Mesenchymal stem cell (in vitro differentiated cells and primary cell): ENCODE measurements at regions not wholly inside any gene's neighbourhood (a gene's known extent, or its start where the extent isn't known, plus 50 kb on each side); places are given as distances from the start of the nearest gene placed in this dataset.

ENCODE experiments used
- DNase-seq: peaks from one replicate; pipeline ENCODE4 v3.0.0-alpha.2; 2013
- H2AFZ ChIP-seq: one replicate; pipeline ENCODE4 v1.6.1; 2013; ENCODE audit warnings: low read depth, mild to moderate bottlenecking, control low read depth, inconsistent platforms, low read length, moderate library complexity
- H2AK5ac ChIP-seq: 2 replicates; pipeline ENCODE4 v1.6.1; 2013; ENCODE audit warnings: low read length, moderate library complexity, mild to moderate bottlenecking, inconsistent platforms; ENCODE audit not compliant: severe bottlenecking
- H2BK120ac ChIP-seq: one replicate; pipeline ENCODE4 v1.6.1; 2013; ENCODE audit warnings: low read depth, mild to moderate bottlenecking, inconsistent platforms, low read length, moderate library complexity
- H2BK12ac ChIP-seq, 2 experiments: one replicate each; pipeline ENCODE4 v1.6.1; 2013; ENCODE audit warnings: inconsistent platforms in 2 of 2, low read length in 2 of 2, mild to moderate bottlenecking in 2 of 2, moderate library complexity in 2 of 2, control low read depth in 1 of 2
- H2BK15ac ChIP-seq: one replicate; pipeline ENCODE4 v1.6.1; 2013; ENCODE audit warnings: mild to moderate bottlenecking, low read depth, inconsistent platforms; ENCODE audit not compliant: poor library complexity, severe bottlenecking
- H2BK5ac ChIP-seq: 2 replicates; pipeline ENCODE4 v1.6.1; 2013; ENCODE audit warnings: low read depth, mild to moderate bottlenecking, low read length, control low read depth, inconsistent platforms; ENCODE audit not compliant: poor library complexity, severe bottlenecking
- H3K14ac ChIP-seq, 2 experiments: one replicate each; pipeline ENCODE4 v1.6.1; 2013; ENCODE audit warnings: inconsistent platforms in 2 of 2, low read length in 2 of 2, control low read depth in 1 of 2, mild to moderate bottlenecking in 1 of 2, moderate library complexity in 1 of 2
- H3K18ac ChIP-seq, 2 experiments: one replicate each; pipeline ENCODE4 v1.6.1; 2013; ENCODE audit warnings: inconsistent platforms in 2 of 2, low read length in 2 of 2, control low read depth in 1 of 2, low read depth in 1 of 2, mild to moderate bottlenecking in 1 of 2
- H3K23ac ChIP-seq, 2 experiments: one replicate each; pipeline ENCODE4 v1.6.1; 2013; ENCODE audit warnings: inconsistent platforms in 2 of 2, low read length in 2 of 2, mild to moderate bottlenecking in 2 of 2, moderate library complexity in 2 of 2, control low read depth in 1 of 2
- H3K27ac ChIP-seq: 2 replicates; pipeline ENCODE4 v1.5.1; 2013; ENCODE audit warnings: mild to moderate bottlenecking, moderate library complexity, low read length, control low read depth, inconsistent platforms; ENCODE audit not compliant: poor library complexity, severe bottlenecking
- H3K27me3 ChIP-seq, 2 experiments: 2 replicates each; pipeline versions ENCODE4 v1.6.1 to v1.7.0; 2013; ENCODE audit warnings: low read length in 2 of 2, mild to moderate bottlenecking in 2 of 2, moderate library complexity in 2 of 2, control low read depth in 1 of 2, inconsistent platforms in 1 of 2; ENCODE audit not compliant: control insufficient read depth in 1 of 2, insufficient read depth in 1 of 2
- H3K36me3 ChIP-seq, 2 experiments: 2 replicates each; pipeline versions ENCODE4 v1.6.1 to v1.7.0; 2013; ENCODE audit warnings: low read length in 2 of 2, control low read depth in 1 of 2, inconsistent platforms in 1 of 2, low read depth in 1 of 2, mild to moderate bottlenecking in 1 of 2; ENCODE audit not compliant: insufficient read depth in 2 of 2, control insufficient read depth in 1 of 2
- H3K4ac ChIP-seq, 2 experiments: one replicate each; pipeline ENCODE4 v1.6.1; 2013; ENCODE audit warnings: inconsistent platforms in 2 of 2, low read length in 2 of 2, mild to moderate bottlenecking in 2 of 2, moderate library complexity in 2 of 2, control low read depth in 1 of 2, low read depth in 1 of 2
- H3K4me1 ChIP-seq: 2 replicates; pipeline ENCODE4 v1.6.1; 2013; ENCODE audit warnings: low read depth, low read length, control low read depth; ENCODE audit not compliant: control insufficient read depth, insufficient read depth
- H3K4me2 ChIP-seq: 2 replicates; pipeline ENCODE4 v1.6.1; 2013; ENCODE audit warnings: low read length, mild to moderate bottlenecking, inconsistent platforms; ENCODE audit not compliant: poor library complexity, severe bottlenecking
- H3K4me3 ChIP-seq, 2 experiments: 2 replicates each; pipeline versions ENCODE4 v1.5.1 to v1.7.0; 2013; ENCODE audit warnings: low read length in 2 of 2, mild to moderate bottlenecking in 2 of 2, control low read depth in 1 of 2, low read depth in 1 of 2; ENCODE audit not compliant: insufficient read depth in 1 of 2
- H3K79me1 ChIP-seq: replicated peaks from 2 replicates; pipeline ENCODE4 v1.6.1; 2013; ENCODE audit warnings: mild to moderate bottlenecking, control low read depth, low read length, inconsistent platforms; ENCODE audit not compliant: poor library complexity, severe bottlenecking
- H3K9ac ChIP-seq: 2 replicates; pipeline ENCODE4 v1.7.0; 2013; ENCODE audit warnings: mild to moderate bottlenecking, low read length, moderate library complexity
- H3K9me3 ChIP-seq: 2 replicates; pipeline ENCODE4 v1.7.0; 2013; ENCODE audit warnings: mild to moderate bottlenecking, low read length; ENCODE audit not compliant: control insufficient read depth
- H4K8ac ChIP-seq: one replicate; pipeline ENCODE4 v1.6.1; 2013; ENCODE audit warnings: inconsistent platforms, mild to moderate bottlenecking, low read length, moderate library complexity
- H4K91ac ChIP-seq: one replicate; pipeline ENCODE4 v1.6.1; 2013; ENCODE audit warnings: mild to moderate bottlenecking, low read length, inconsistent platforms
- WGBS: methylation state at CpG from one replicate; pipeline ENCODE4 v1.1.7; 2013; ENCODE audit warnings: mixed read lengths; 5-methylcytosine and 5-hydroxymethylcytosine counted together

DNA sequence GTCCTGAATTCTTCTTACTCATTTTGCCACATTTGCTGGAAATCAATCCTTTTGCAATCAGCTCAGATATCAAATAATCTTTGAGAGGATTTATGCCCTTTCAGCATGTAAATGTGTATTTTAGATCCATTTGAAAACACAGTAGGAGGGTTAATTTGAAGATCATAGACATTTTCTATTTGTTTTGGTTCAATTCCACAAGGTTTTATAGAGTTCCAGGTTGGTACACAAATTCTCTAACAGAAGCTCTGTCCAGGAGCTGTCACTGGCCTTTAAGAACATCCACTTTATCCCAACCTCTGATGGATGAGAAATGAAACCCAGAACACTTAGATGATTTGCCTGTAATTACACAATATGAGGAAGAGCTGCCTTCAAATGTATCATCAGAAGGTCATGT lies 157.3 kb upstream of the CHAC2 start:
- no peak overlapping the region for H2BK15ac ChIP-seq
- DNase-seq = no peak
- no peak overlapping the region for H3K4me2 ChIP-seq

DNA sequence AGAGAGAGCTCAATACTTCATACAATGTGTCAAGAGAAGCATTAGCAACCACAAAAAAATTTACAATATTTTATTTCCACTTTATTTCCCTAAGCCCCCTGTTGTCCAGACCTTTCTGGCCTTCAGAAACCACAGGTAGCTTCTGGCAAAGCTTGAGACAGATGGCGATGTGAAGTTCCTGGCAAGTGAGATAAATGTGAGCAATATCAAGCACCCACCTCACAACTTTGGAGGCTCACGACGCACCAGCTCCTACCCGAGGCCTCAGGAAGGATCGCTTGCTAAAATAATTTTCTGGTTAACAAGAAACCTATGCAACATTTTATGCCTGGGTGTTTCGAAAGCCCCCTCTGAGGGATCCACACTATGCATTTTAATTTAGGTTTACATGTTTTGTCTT lies 158.1 kb upstream of the CHAC2 start:
- Histone ChIP-seq H2BK12ac (no peak overlapping the region), H3K4me1 (no peaks in the 10 kb centered on the region), H3K14ac (no peak overlapping the region), H3K9me3 (no peaks in the 10 kb centered on the region), H2AFZ (no peak overlapping the region), H3K4me3 (no peak overlapping the region), H2BK15ac (no peak overlapping the region), H2AK5ac (no peak overlapping the region), H4K8ac (no peak overlapping the region), H4K91ac (no peak overlapping the region), H3K18ac (no peak overlapping the region), H3K4me2 (no peak overlapping the region), H3K23ac (no peak overlapping the region), H3K9ac (no peak overlapping the region), H3K27ac (no peak overlapping the region), H2BK120ac (no peak overlapping the region), H2BK5ac (no peak overlapping the region), H3K27me3 (no peaks in the 10 kb centered on the region), H3K4ac (no peak overlapping the region), H3K36me3 (no peaks in the 10 kb centered on the region), H3K79me1 (no peaks in the 10 kb centered on the region)
- WGBS = 90% methylated on average over 5 of the region's 6 CpGs
- no peak for DNase-seq

More for the DNA sequence above, 157.3 kb upstream of the CHAC2 start:
- Histone ChIP-seq H3K9ac (no peak overlapping the region), H3K23ac (no peak overlapping the region), H3K4me1 (no peaks in the 10 kb centered on the region), H3K36me3 (no peaks in the 10 kb centered on the region), H3K27me3 (no peaks in the 10 kb centered on the region), H2AK5ac (no peak overlapping the region), H4K91ac (no peak overlapping the region), H2BK5ac (no peak overlapping the region), H3K27ac (no peak overlapping the region), H3K4me3 (no peak overlapping the region), H3K14ac (no peak overlapping the region), H3K18ac (no peak overlapping the region), H2BK12ac (no peak overlapping the region), H4K8ac (no peak overlapping the region), H2BK120ac (no peak overlapping the region), H3K79me1 (no peaks in the 10 kb centered on the region), H3K9me3 (no peaks in the 10 kb centered on the region), H3K4ac (no peak overlapping the region), H2AFZ (no peak overlapping the region)

DNA sequence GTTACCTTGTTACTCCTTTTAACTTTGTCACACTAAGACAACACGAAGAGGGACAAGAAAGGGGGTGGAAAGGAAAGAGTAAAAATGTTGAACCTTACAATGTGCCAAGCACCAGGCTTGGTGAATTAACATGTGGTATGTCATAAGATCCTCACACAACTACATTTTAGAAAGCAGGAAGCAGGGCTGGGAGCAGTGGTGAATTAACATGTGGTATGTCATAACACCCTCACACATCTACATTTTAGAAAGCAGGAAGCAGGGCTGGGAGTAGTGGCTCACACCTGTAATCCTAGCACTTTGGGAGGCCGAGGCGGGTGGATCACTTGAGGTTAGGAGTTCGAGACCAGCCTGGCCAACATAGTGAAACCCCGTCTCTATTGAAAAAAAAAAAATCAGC lies 159.3 kb upstream of the CHAC2 start:
- H2BK120ac ChIP-seq = no peak overlapping the region
- H3K27me3 ChIP-seq = no peaks in the 10 kb centered on the region
- DNase-seq = no peak
- no peak overlapping the region for H4K91ac ChIP-seq
- H2AFZ ChIP-seq = no peak overlapping the region
- H3K4me1 ChIP-seq = no peaks in the 10 kb centered on the region
- no peaks in the 10 kb centered on the region for H3K36me3 ChIP-seq
- H2BK12ac ChIP-seq = no peak overlapping the region
- 79% methylated on average over 4 of the region's 5 CpGs for WGBS
- no peak overlapping the region for H2AK5ac ChIP-seq
- no peak overlapping the region for H3K23ac ChIP-seq
- no peak overlapping the region for H3K27ac ChIP-seq
- H3K79me1 ChIP-seq = no peaks in the 10 kb centered on the region
- H3K9me3 ChIP-seq = no peaks in the 10 kb centered on the region
- H2BK15ac ChIP-seq = no peak overlapping the region
- H3K4me3 ChIP-seq = no peak overlapping the region
- H3K9ac ChIP-seq = no peak overlapping the region
- no peak overlapping the region for H3K4me2 ChIP-seq
- no peak overlapping the region for H3K14ac ChIP-seq
- no peak overlapping the region for H2BK5ac ChIP-seq
- no peak overlapping the region for H3K18ac ChIP-seq
- H3K4ac ChIP-seq = no peak overlapping the region
- no peak overlapping the region for H4K8ac ChIP-seq

DNA sequence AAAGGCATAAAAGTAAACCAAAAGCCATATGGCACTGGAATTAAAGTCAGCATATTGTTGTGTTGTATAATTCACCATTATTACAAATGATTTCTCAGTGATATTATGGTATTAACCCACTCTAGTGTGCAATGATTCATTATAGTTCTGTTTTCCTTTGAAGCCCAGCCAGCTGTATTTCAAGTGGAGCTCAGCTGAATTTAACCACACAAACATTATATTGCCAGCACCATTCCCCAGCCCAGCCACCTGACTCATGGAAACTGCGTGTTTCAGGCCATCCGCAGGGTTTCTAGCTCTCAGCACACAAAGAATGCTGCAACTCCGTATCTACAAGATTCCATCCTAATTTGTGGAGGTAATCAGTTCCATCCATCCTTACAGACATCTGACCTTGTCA lies 166.8 kb upstream of the CHAC2 start:
- no peaks in the 10 kb centered on the region for H3K36me3 ChIP-seq
- peaks cover 0 to 5% of the 10 kb centered on the region in 2 experiments for H3K27me3 ChIP-seq
- peaks cover 2% of the 10 kb centered on the region for H3K4me1 ChIP-seq
- no peak overlapping the region for H3K23ac ChIP-seq
- no peak overlapping the region for H4K8ac ChIP-seq
- no peak overlapping the region for H4K91ac ChIP-seq
- no peak overlapping the region for H3K9ac ChIP-seq
- no peak overlapping the region for H2AK5ac ChIP-seq
- no peak overlapping the region for H2BK5ac ChIP-seq
- no peak overlapping the region for H3K4me3 ChIP-seq
- no peak overlapping the region for H3K18ac ChIP-seq
- no peak for DNase-seq
- no peak overlapping the region for H2BK120ac ChIP-seq
- no peak overlapping the region for H3K14ac ChIP-seq
- 81% methylated on average over 2 of the region's 3 CpGs for WGBS
- H2BK12ac ChIP-seq = no peak overlapping the region
- H2BK15ac ChIP-seq = no peak overlapping the region
- H3K4ac ChIP-seq = no peak overlapping the region
- H3K9me3 ChIP-seq = no peaks in the 10 kb centered on the region
- H3K79me1 ChIP-seq = no peaks in the 10 kb centered on the region
- no peak overlapping the region for H3K4me2 ChIP-seq
- H2AFZ ChIP-seq = no peak overlapping the region
- no peak overlapping the region for H3K27ac ChIP-seq
